Neural cell (in vitro differentiated cells): ENCODE measurements at regions not wholly inside any gene's neighbourhood (a gene's known extent, or its start where the extent isn't known, plus 50 kb on each side); places are given as distances from the start of the nearest gene placed in this dataset.

Experiments used
- H2AFZ ChIP-seq: fragments of 200-600, 300-800 bp; sonication (generic), shearing (Covaris generic); 2 replicates; pipeline ENCODE4 v1.6.0; 2014; ENCODE audit warnings: low read depth, mild to moderate bottlenecking, antibody characterized with exemption, low read length, moderate library complexity
- H3F3A ChIP-seq: fragments of 200-600 bp; shearing (Covaris generic); 2 replicates; pipeline ENCODE4 v1.6.1; 2016; ENCODE audit warnings: mild to moderate bottlenecking, moderate library complexity, mixed read lengths, antibody characterized with exemption, low read length; ENCODE audit not compliant: insufficient read depth, poor library complexity, severe bottlenecking
- H3K27ac ChIP-seq: fragments of 200-600, 300-800 bp; sonication (generic), shearing (Covaris generic); 2 replicates; pipeline ENCODE4 v1.5.1; 2014; ENCODE audit warnings: mild to moderate bottlenecking, low read length, moderate library complexity
- H3K27me3 ChIP-seq: fragments of 300-800, 200-600 bp; sonication (generic), shearing (Covaris generic); 2 replicates; pipeline ENCODE4 v1.6.0; 2014; ENCODE audit warnings: mild to moderate bottlenecking, low read depth, low read length, moderate library complexity; ENCODE audit not compliant: insufficient read depth
- H3K36me3 ChIP-seq: fragments of 300-800, 200-600 bp; sonication (generic), shearing (Covaris generic); 2 replicates; pipeline ENCODE4 v1.5.1; 2014; ENCODE audit warnings: mild to moderate bottlenecking, antibody characterized with exemption, low read length, moderate library complexity; ENCODE audit not compliant: insufficient read depth
- H3K4me2 ChIP-seq: fragments of 300-800, 200-600 bp; sonication (generic), shearing (Covaris generic); 2 replicates; pipeline ENCODE4 v1.6.0; 2014; ENCODE audit warnings: mild to moderate bottlenecking, low read length
- H3K4me3 ChIP-seq: fragments of 300-800, 200-600 bp; sonication (generic), shearing (Covaris generic); 2 replicates; pipeline ENCODE4 v1.5.1; 2014; ENCODE audit warnings: mild to moderate bottlenecking, low read length, moderate library complexity
- H3K79me2 ChIP-seq: fragments of 200-600 bp; shearing (Covaris generic); replicated peaks from 2 replicates; pipeline ENCODE4 v1.6.0; 2014; ENCODE audit warnings: mild to moderate bottlenecking, low read length, moderate library complexity; ENCODE audit not compliant: insufficient read depth
- H3K9ac ChIP-seq: fragments of 300-800, 200-600 bp; sonication (generic), shearing (Covaris generic); 2 replicates; pipeline ENCODE4 v1.6.1; 2016; ENCODE audit warnings: mild to moderate bottlenecking, low read length, mixed read lengths
- H3K9me2 ChIP-seq: fragments of 200-600 bp; shearing (Covaris generic); 2 replicates; pipeline ENCODE4 v1.6.1; 2016; ENCODE audit warnings: mild to moderate bottlenecking, low read length, mixed read lengths; ENCODE audit not compliant: insufficient read depth
- H3K9me3 ChIP-seq: fragments of 200-600, 300-800 bp; sonication (generic), shearing (Covaris generic); 2 replicates; pipeline ENCODE4 v1.6.1; 2016; ENCODE audit warnings: mild to moderate bottlenecking, mixed run types, low read length, moderate library complexity, mixed read lengths
- H4K20me1 ChIP-seq: fragments of 200-600 bp; shearing (Covaris generic); 2 replicates; pipeline ENCODE4 v1.6.1; 2016; ENCODE audit warnings: mild to moderate bottlenecking, mixed run types; ENCODE audit not compliant: insufficient read depth
- CTCF ChIP-seq: fragments of 450-650 bp; IDR thresholded peaks from 2 replicates; pipeline ENCODE4 v1.5.1; 2014; ENCODE audit warnings: antibody characterized with exemption, mild to moderate bottlenecking, moderate library complexity; ENCODE audit not compliant: poor library complexity, severe bottlenecking
- EP300 ChIP-seq: fragments of 450-650 bp; conservative IDR thresholded peaks from 2 replicates; pipeline ENCODE4 v1.6.1; 2014; ENCODE audit warnings: antibody characterized with exemption, mild to moderate bottlenecking, moderate library complexity; ENCODE audit not compliant: poor library complexity, severe bottlenecking
- EZH2 ChIP-seq: fragments of 200-600, 300-800 bp; shearing (Covaris generic), sonication (generic); IDR thresholded peaks from 2 replicates; pipeline ENCODE4 v1.6.1; 2014; ENCODE audit warnings: antibody characterized with exemption, low read length, borderline replicate concordance, mild to moderate bottlenecking; ENCODE audit not compliant: insufficient read depth, poor library complexity, severe bottlenecking
- MXI1 ChIP-seq: fragments of 450-650 bp; conservative IDR thresholded peaks from 2 replicates; pipeline ENCODE4 v1.6.1; 2014; ENCODE audit warnings: antibody characterized with exemption, mild to moderate bottlenecking; ENCODE audit not compliant: poor library complexity, severe bottlenecking
- POLR2AphosphoS5 ChIP-seq: IDR thresholded peaks from 2 replicates; pipeline ENCODE4 v1.6.1; 2012
- RAD21 ChIP-seq: fragments of 450-650 bp; conservative IDR thresholded peaks from 2 replicates; pipeline ENCODE4 v1.6.1; 2014; ENCODE audit warnings: antibody characterized with exemption, mild to moderate bottlenecking, moderate library complexity
- REST ChIP-seq: IDR thresholded peaks from 2 replicates; pipeline ENCODE4 v1.6.1; 2012; ENCODE audit warnings: borderline replicate concordance
- SMC3 ChIP-seq: fragments of 450-650 bp; conservative IDR thresholded peaks from 2 replicates; pipeline ENCODE4 v1.6.1; 2014; ENCODE audit warnings: antibody characterized with exemption, mild to moderate bottlenecking, moderate library complexity; ENCODE audit not compliant: poor library complexity
- TAF1 ChIP-seq: IDR thresholded peaks from 2 replicates; pipeline ENCODE4 v1.6.1; 2012; ENCODE audit warnings: low read depth

- H3K27ac ChIP-seq = no peak overlapping the region
- no peak overlapping the region for H2AFZ ChIP-seq
- no peak overlapping the region for H3K4me3 ChIP-seq
- no peaks in the 10 kb centered on the region for H3K9me2 ChIP-seq
- H3K9me3 ChIP-seq = no peaks in the 10 kb centered on the region
- H3K79me2 ChIP-seq = no peaks in the 10 kb centered on the region
- no peak overlapping the region for H3K9ac ChIP-seq
- no peaks in the 10 kb centered on the region for H3F3A ChIP-seq
- H3K27me3 ChIP-seq = no peaks in the 10 kb centered on the region
- no peaks in the 10 kb centered on the region for H4K20me1 ChIP-seq
- no peak overlapping the region for H3K4me2 ChIP-seq
- H3K36me3 ChIP-seq = no peaks in the 10 kb centered on the region
- TF ChIP-seq CTCF (no peak), RAD21 (no peak), TAF1 (no peak), POLR2AphosphoS5 (no peak), MXI1 (no peak), REST (no peak), SMC3 (no peak), EP300 (no peak), EZH2 (no peak)
These were observed 359.8 kb upstream of the SETBP1 start for GRCh38 chr18:44320619-44321460.

DNA sequence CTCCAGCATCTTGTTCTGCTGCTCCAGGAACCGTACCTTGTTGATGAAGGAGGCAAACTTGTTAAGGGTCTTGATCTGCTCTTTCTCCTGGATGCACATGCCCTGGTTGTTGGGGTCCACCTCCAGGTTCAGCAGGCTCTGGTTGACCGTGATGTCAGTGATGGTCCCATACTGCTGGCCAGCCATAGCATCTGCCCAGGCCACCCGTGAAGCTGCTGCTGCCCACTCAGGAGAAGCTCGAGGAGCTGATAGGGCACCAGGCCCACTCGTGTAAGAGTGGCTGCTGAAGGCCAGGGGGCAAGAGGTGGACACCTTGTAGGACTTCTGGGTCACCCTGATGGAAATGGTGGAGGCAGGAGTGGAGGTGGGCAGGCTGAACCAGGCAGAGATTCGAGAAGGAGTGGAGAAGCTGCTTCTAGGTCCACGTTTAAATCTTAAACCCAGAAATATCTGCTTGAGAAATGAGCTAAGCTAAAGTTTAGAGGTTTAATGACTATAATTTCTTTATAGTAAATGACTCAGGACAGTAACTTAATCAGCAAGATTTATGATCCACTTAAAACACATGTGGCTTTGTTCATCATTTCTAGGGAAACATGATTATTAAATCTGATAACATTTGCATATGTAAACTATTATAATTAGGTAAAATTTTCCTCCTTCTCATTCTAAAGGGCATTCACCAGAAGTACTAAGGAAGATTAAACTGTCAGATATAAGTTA, 358.7 kb upstream of the SETBP1 start:
- no peak overlapping the region for H3K4me3 ChIP-seq
- H3F3A ChIP-seq = no peaks in the 10 kb centered on the region
- H3K9me3 ChIP-seq = no peaks in the 10 kb centered on the region
- H3K27ac ChIP-seq = no peak overlapping the region
- no peak for TF ChIP-seq TAF1
- no peak for TF ChIP-seq CTCF
- TF ChIP-seq POLR2AphosphoS5 = no peak
- TF ChIP-seq MXI1 = no peak
- TF ChIP-seq SMC3 = no peak
- no peak for TF ChIP-seq RAD21
- no peak for TF ChIP-seq EZH2
- no peak for TF ChIP-seq REST
- no peak for TF ChIP-seq EP300
- no peaks in the 10 kb centered on the region for H3K27me3 ChIP-seq
- no peaks in the 10 kb centered on the region for H4K20me1 ChIP-seq
- no peaks in the 10 kb centered on the region for H3K9me2 ChIP-seq
- H3K4me2 ChIP-seq = no peak overlapping the region
- H2AFZ ChIP-seq = no peak overlapping the region
- H3K9ac ChIP-seq = no peak overlapping the region
- no peaks in the 10 kb centered on the region for H3K79me2 ChIP-seq
- H3K36me3 ChIP-seq = no peaks in the 10 kb centered on the region
